Transverse colon (tissue), 4 donors: ENCODE measurements at regions not wholly inside any gene's neighbourhood (a gene's known extent, or its start where the extent isn't known, plus 50 kb on each side); places are given as distances from the start of the nearest gene placed in this dataset.

ENCODE experiments used
- DNase-seq: peaks from one replicate; pipeline ENCODE4 v3.0.0-alpha.2; 2019
- H3K27ac ChIP-seq, 4 donors: fragments of 200-600 bp; sonication (generic); 2 replicates each; pipeline ENCODE4 v1.5.1; 2016 to 2018; ENCODE audit warnings: inconsistent platforms in 4 of 4
- H3K27me3 ChIP-seq: fragments of 200-600 bp; sonication (generic); 2 replicates; pipeline ENCODE4 v1.5.1; 2017; ENCODE audit warnings: inconsistent platforms
- H3K36me3 ChIP-seq, 4 donors: fragments of 200-600 bp; sonication (generic); 2 replicates each; pipeline ENCODE4 v1.5.1; 2017 to 2019; ENCODE audit warnings: inconsistent platforms in 4 of 4
- H3K4me1 ChIP-seq, 4 donors: fragments of 200-600 bp; sonication (generic); 2 replicates each; pipeline ENCODE4 v1.5.1; 2017 to 2020; ENCODE audit warnings: inconsistent platforms in 4 of 4
- H3K4me3 ChIP-seq, 4 donors: fragments of 200-600 bp; sonication (generic); 1 replicate in 1 of 4; 2 replicates in 3 of 4; pipeline versions ENCODE4 v1.5.1 to v1.6.1; 2017 to 2019; ENCODE audit warnings: inconsistent platforms in 4 of 4
- H3K9me3 ChIP-seq, 2 donors: fragments of 200-600 bp; sonication (generic); 2 replicates each; pipeline ENCODE4 v1.5.1; 2017 to 2019; ENCODE audit warnings: inconsistent platforms in 2 of 2
- CTCF ChIP-seq, 5 experiments: fragments of 200-600 bp in 3 of 5; fragments of 450-650 bp in 2 of 5; sonication (generic) in 3 of 5; IDR thresholded peaks; 1 replicate in 2 of 5; 2 replicates in 3 of 5; pipeline ENCODE4 v1.5.1; 2016 to 2017; ENCODE audit warnings: antibody characterized with exemption in 5 of 5, inconsistent platforms in 3 of 5, mild to moderate bottlenecking in 2 of 5, moderate library complexity in 1 of 5
- EP300 ChIP-seq: sonication (generic); formaldehyde crosslinking; IDR thresholded peaks from one replicate; pipeline ENCODE4 v1.6.1; 2017; ENCODE audit warnings: antibody characterized with exemption, low read depth
- POLR2A ChIP-seq: fragments of 450-650 bp; IDR thresholded peaks from one replicate; pipeline ENCODE4 v1.6.1; 2016; ENCODE audit warnings: antibody characterized with exemption, mild to moderate bottlenecking, moderate library complexity
- POLR2AphosphoS5 ChIP-seq, 3 donors: sonication (generic); formaldehyde crosslinking; IDR thresholded peaks; one replicate each; pipeline ENCODE4 v1.6.1; 2016; ENCODE audit warnings: antibody characterized with exemption in 3 of 3
- WGBS, 2 donors: methylation state at CpG; one replicate each; pipeline ENCODE4 v1.1.5; 2018; ENCODE audit warnings: low coverage in 1 of 2; 5-methylcytosine and 5-hydroxymethylcytosine counted together
- in situ Hi-C, 4 donors: fragments of 200-750 bp; cut with MboI; loops; one replicate each; pipeline versions ENCODE4 v1.15.0 to v1.15.1; 2017; ENCODE audit warnings: low sequenced_read_pairs in 3 of 4, low pct_ligation_motif_present in 1 of 4, low pct_unique_long_range_greater_than_20kb in 1 of 4
- intact Hi-C: fragments of 100-400 bp; cut with DNase I; formaldehyde crosslinking; loops from one replicate; pipeline ENCODE4 v1.15.1; 2023; ENCODE audit warnings: low total_unique reads

- no peak overlapping the region for H3K27ac ChIP-seq
- DNase-seq = no peak
- H3K4me3 ChIP-seq = no peak overlapping the region
- no peaks in the 10 kb centered on the region for H3K27me3 ChIP-seq
- H3K4me1 ChIP-seq = no peaks in the 10 kb centered on the region
- no peaks in the 10 kb centered on the region for H3K9me3 ChIP-seq
- in situ Hi-C loops = no loop called here
- intact Hi-C loops = no loop called here
- no peaks in the 10 kb centered on the region for H3K36me3 ChIP-seq
- no peak for TF ChIP-seq POLR2A
- no peak for TF ChIP-seq CTCF (IDR thresholded peaks at IDR 0.05)
- no peak for TF ChIP-seq EP300
- no peak for TF ChIP-seq POLR2AphosphoS5 (IDR thresholded peaks at IDR 0.05)
Observed at GRCh38 chr5:106171132-106171531, 1499.6 kb downstream of the EFNA5 start.

- intact Hi-C loops (no loop called here), in situ Hi-C loops (no loop called here)
- DNase-seq = no peak
- Histone ChIP-seq H3K4me1 (no peaks in the 10 kb centered on the region), H3K27ac (no peak overlapping the region), H3K36me3 (no peaks in the 10 kb centered on the region), H3K4me3 (no peak overlapping the region), H3K9me3 (no peaks in the 10 kb centered on the region), H3K27me3 (no peaks in the 10 kb centered on the region)
- no peak for TF ChIP-seq CTCF (IDR thresholded peaks at IDR 0.05)
- TF ChIP-seq POLR2A = no peak
- no peak for TF ChIP-seq EP300
- no peak for TF ChIP-seq POLR2AphosphoS5 (IDR thresholded peaks at IDR 0.05)
- WGBS, 2 donors = 82 to 90% methylated on average over 1 of the region's 1 CpG
Observed at GRCh38 chr5:106167766-106168165, 1503.0 kb downstream of the EFNA5 start.

- no peaks in the 10 kb centered on the region for H3K9me3 ChIP-seq
- TF ChIP-seq CTCF (IDR thresholded peaks at IDR 0.05) (no peak), POLR2AphosphoS5 (IDR thresholded peaks at IDR 0.05) (no peak), POLR2A (no peak), EP300 (no peak)
- H3K4me1 ChIP-seq = no peaks in the 10 kb centered on the region
- in situ Hi-C loops (no loop called here), intact Hi-C loops (no loop called here)
- WGBS, 2 donors = 90% methylated on average over 12 of the region's 12 CpGs; no CpG with 5 or more reads in 1 of the 2 donors
- H3K27ac ChIP-seq = no peak overlapping the region
- no peaks in the 10 kb centered on the region for H3K27me3 ChIP-seq
- no peaks in the 10 kb centered on the region for H3K36me3 ChIP-seq
- no peak overlapping the region for H3K4me3 ChIP-seq
- no peak for DNase-seq
Observed at GRCh38 chr5:106163233-106163632, 1507.5 kb downstream of the EFNA5 start.

GRCh38 chr5:106159616-106160015, 1511.1 kb downstream of the EFNA5 start:
- H3K4me3 ChIP-seq = no peak overlapping the region
- H3K9me3 ChIP-seq = no peaks in the 10 kb centered on the region
- no peak for DNase-seq
- in situ Hi-C loops (no loop called here), intact Hi-C loops (no loop called here)
- no peaks in the 10 kb centered on the region for H3K36me3 ChIP-seq
- no peak for TF ChIP-seq POLR2AphosphoS5 (IDR thresholded peaks at IDR 0.05)
- TF ChIP-seq POLR2A = no peak
- no peak for TF ChIP-seq CTCF (IDR thresholded peaks at IDR 0.05)
- no peak for TF ChIP-seq EP300
- no peaks in the 10 kb centered on the region for H3K27me3 ChIP-seq
- 73% methylated on average over 2 of the region's 2 CpGs; no CpG with 5 or more reads in 1 of the 2 donors for WGBS, 2 donors
- no peak overlapping the region for H3K27ac ChIP-seq
- H3K4me1 ChIP-seq = no peaks in the 10 kb centered on the region
